GM18858 (cell line): ENCODE measurements at regions not wholly inside any gene's neighbourhood (a gene's known extent, or its start where the extent isn't known, plus 50 kb on each side); places are given as distances from the start of the nearest gene placed in this dataset.
"Not testable (repeated sequence)": the region's sequence is repeated elsewhere in the genome, so short reads cannot be mapped to it uniquely, and the experiment has no call there.

Experiments
- ATAC-seq: cut with Tn5 transposase; IDR thresholded peaks from one replicate; pipeline ENCODE4 v1.9.1; 2021; ENCODE audit not compliant: unreplicated experiment

DNA sequence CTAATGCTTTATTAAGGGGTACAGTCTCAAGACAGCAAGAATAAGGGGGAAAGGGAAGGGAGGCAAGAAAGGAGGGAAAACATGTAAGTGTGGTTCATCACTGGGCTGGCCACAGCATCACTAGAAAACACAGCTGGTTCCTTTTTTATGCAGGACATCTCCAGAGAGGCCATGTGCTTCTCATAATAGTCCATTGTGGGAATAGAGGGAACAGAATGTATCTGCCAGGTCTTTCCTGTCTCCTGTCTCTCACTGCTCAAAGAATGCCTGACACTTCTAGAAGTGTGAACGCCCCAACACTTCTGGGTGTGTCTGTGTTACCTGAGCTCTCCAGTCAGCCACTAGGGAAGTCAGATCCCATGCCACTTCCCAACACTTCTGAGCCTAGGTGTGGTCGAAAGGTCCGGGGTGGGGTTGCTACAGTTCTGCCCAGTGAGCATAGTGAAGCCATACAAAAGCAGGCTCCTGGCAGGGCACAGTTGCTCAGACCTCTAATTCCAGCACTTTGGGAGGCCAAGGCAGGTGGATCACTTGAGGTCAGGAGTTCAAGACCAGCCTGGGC is 255.6 kb upstream of the SLC30A5 start:
- no peak for ATAC-seq

DNA sequence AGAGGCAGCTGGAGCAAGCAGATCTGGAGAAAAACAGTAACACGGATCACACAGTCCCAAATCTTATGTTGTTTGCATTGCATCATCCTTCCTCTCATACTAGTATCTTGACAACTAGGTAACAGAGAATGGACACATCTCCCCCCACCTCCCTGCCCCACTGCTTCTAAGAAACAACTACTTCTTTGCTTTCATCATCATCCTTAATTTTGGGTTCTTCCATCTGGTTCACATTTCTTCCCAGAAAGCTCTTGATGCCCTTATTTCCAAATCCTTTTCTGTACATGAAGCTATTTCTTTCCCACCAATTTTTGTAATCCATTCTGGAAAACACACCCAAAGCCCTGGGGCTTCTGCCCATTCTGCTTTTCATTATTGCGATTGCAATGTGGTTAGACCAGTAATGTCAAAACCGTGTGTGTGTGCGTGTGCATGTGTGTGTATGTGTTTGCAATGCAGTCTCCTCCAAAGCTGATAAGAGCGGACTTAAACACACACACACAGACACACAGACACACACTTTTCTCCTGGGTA is 254.7 kb upstream of the SLC30A5 start:
- no peak for ATAC-seq

DNA sequence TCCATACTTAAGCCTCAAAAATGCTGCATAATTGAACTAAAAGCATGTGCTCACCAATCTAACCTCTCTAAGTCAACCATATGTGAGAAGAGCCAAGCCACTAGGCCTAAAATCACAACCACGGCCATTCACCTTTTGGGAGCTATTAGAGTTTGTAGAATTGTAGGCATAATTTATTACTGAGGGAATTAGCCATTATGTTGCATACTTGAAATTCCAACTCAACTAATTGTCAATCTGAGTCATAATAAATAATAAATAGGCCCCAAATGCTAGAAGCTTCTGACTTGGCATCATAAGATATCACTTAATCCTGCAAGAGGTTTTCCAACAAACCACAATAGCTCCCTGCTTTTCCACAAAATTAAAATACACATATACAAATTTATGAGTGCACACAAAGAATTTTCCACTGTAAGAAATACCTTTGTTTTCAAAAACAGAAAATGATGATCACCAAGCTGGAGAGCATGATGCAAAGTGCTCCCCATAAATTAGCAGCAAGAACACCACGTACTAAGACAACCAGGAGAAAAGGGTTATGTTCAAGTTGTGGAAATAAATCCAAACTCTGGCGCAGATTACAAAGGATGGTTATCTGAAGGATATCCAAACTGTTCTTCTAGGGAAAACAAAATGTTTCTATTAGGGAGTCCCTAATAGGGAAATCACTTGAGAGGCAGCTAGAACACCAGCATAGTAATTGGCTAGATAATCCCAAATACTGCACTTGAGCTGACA is 250.0 kb upstream of the SLC30A5 start:
- no peak for ATAC-seq

DNA sequence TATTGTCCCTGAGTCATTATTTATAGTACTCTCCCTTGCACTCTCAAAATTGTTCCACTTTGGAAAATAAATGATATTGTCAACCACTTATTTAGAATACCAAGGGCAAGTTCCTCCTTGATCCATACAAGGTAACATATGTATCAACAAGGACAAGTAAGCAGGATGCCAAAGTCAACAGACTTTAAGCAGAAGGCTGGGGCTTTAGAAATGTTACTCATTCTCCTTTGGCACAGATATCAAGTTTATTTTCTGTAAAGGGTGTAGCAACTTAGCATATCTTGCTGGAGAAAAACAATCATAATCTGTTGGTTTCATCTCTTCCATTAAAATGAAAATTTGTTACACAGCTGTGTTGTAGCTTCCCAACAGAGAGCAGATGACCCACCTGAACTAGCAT is 248.7 kb upstream of the SLC30A5 start:
- no peak for ATAC-seq

DNA sequence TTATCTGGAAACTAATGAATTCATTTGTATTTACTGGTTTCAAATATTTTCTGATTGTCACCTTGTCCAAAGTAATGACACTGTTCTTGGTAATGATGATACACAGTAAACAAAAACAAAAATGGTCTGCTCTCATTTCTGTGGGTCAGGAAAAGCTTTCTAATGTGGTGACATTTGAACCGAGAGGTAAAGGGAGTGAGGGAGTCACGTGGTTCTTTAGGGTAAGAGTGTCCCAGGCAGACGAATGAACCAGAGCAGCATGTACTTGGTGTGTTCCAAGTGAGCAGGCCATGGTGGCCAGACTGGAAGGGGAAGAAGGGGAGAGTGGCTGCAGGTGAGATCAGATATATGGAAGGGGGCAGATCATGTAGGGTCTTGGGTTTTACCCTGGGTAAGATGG is 247.0 kb upstream of the SLC30A5 start:
- ATAC-seq: no peak

DNA sequence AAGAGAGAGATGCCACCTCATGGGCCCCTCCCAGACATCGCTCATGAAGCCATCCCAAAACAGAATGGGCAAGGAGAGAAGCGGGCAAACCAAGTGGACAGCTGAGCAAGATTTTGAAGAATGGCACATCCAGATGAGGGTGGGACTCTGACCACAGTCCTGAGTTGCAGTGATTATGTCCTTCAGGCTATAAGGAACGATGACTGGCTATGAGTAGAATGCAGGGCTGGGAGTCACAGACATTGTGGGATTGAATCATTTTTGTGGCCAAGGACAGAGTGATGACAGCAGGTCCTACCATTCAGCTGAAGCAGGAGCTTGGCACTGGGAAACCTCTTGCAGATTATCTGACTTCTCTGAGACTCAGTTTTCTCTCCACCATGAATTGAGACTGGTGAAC is 245.7 kb upstream of the SLC30A5 start:
- ATAC-seq: no peak

DNA sequence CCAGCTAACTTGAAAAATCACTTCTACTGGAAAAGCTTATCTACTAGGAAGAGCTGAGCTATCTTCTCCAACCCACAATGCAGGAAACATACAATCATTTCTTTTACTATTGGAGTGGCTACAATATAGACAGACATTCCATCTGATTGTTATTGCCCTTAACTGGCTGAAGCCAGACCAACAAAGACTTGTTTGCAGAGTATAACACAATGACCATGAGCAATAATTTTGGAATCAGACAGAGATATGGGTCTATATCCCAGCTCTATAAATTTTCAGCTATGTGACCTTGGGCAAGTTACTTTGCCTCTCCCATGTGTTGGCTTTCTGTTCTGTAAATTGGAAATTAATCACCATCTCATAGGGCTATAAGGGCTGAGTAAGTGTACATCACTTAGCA is 244.7 kb upstream of the SLC30A5 start:
- ATAC-seq: no peak

DNA sequence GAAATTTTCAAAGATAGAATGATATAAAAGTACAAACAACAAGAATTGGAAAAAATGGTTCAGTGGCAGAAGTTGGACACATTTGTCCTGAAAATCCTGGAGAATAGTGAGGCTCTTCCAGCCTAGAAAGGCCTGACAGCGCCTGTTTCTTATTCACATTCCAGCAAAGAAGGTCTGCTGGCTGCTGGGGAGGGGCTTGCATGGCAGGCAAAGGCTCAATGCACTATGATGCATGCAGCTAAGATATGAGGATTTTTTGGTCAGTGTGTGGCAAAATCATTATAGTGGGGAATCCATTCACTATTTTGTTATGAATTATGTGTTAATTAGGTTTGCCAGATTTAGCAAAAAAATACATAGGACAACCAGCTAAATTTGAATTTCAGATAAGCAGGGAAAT is 243.9 kb upstream of the SLC30A5 start:
- ATAC-seq: no peak

DNA sequence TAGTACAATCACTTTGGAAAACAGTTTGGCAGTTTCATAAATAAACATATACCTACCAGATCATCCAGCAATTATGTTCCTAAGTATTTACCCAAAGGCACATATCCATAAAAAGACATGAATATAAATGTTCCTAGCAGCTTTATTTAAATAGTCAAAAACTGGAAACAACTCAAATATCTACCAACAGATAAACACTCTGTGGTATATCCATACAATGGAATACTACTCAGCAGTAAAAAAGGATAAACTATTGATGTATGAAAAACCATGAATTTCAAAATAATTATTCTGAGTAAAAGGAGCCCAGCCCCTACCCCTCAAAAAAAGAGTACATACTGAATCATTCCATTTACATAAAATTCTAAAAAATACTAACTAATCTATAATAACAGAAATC is 232.7 kb upstream of the SLC30A5 start:
- no peak for ATAC-seq

DNA sequence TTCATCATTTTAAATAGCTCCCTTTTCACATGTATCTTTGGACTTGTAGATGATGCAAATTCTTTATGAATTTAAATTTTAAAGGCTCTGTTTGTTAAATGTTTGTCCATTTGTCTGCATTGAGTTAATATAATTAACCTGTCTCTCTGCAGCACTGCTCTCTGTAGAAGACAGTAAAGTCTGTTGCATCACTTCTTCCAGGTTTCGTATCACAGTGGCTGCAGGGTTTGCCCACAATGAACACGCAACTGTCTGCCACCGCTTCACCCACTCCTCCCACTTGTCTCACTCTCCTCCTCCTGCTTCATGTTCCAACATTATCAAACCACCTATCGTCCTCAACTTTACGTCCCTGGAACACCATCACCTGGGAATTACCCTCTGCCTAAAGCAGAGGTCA is 231.3 kb upstream of the SLC30A5 start:
- ATAC-seq: no peak

DNA sequence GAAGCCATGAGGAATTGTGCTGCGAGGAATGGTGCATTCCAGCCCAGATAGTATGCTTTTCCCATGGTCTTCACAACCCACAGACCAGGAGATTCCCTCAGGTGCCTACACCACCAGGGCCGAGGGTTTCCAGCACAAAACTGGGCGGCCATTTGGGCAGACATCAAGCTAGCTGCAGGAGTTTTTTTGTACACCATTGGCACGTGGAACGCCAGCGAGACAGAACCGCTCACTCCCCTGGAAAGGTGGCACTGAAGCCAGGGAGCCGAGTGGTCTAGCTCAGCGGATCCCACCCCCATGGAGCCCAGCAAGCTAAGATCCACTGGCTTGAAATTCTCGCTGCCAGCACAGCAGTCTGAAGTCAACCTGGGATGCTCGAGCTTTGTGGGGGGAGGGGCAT is 228.6 kb upstream of the SLC30A5 start:
- ATAC-seq: not testable (repeated sequence)

DNA sequence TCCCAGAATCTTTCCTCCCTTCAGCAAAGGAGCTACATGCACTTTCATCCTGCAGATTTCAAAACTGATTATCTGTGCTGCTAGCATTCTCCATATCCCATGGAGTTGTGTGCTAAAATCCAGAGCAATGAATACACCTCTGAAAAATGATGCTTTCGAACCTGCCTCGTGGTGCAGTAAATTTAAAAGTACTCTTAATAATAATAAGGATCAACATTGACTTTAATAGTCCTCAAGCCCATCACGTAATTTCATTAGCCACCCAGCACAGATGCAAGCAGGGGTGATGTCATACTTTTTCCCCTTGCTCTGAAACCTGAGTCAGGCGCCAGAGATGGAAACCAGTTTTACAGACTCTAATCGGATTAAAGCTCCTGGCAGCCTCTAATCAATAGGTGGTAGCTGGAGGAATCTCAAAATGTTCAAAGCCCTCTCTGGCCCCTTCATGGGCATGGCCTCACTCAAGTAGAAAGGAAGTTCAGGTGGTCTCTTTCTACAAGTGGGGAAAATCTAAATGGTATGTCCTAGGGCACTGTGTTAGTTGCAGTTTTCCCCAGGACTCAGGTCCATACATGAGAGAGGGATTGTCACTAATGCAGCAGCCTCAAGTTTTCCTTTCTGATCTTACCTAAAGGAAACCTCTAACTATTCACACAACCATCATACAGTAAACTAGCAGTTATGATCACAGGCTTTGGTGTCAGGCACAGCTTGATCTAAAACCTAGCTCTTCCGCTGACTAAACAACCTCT is 221.6 kb upstream of the SLC30A5 start:
- no peak for ATAC-seq

DNA sequence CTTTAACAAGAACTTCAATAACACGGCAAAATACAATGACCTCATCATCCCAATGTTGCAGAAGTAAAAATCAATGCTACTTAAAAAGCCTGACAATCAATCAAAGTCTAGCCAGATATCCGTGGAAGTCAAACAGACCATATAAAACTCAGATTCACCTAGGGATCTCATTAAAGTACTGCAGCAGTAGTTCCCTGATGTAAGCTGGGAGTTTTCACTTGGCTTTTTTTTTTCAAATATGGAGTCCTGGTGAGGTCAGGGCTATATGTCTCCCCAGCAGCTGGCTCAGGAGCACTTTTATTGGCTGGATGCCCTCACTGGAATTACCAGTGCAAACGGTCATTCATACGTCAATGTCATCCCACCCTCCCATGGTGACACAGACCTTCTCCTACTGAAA is 220.6 kb upstream of the SLC30A5 start:
- no peak for ATAC-seq

DNA sequence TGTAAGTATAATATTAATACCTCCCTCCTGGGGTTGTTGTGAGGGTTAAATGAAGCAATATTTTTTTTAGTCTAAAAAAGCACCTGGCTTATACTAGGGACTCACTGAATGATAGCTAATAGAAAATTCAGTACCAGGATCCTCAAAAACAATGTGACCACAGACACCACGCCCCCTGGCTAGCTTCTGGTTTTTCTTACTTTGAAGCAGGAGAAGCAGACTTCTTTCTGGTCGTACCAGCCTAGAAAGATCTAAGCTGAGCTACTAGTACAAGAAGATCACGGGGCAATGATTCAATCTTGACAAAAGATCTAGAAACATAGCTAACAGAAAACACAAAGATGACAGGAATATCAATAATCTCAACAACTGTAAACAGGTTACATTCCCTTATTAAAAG is 218.5 kb upstream of the SLC30A5 start:
- ATAC-seq: no peak

DNA sequence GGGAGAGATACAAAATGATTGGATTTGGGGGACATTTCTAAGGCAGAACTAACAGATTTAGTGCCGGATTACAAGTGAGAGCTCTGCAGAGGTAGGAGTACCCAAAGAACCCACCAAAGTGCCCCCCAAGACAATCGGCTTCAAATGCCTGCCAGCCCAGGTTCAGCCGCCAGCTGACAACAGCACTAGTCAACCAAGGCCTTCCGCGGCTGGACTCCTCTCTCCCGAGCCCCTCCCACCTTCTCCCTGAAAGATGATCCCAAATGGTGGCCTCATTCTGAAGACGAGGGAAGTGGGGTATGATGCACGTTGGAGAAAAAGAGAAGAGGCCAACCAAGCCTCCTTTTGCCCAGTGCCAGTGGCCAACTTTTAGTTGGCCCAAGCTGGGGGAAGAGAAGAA is 210.4 kb upstream of the SLC30A5 start:
- ATAC-seq: no peak

DNA sequence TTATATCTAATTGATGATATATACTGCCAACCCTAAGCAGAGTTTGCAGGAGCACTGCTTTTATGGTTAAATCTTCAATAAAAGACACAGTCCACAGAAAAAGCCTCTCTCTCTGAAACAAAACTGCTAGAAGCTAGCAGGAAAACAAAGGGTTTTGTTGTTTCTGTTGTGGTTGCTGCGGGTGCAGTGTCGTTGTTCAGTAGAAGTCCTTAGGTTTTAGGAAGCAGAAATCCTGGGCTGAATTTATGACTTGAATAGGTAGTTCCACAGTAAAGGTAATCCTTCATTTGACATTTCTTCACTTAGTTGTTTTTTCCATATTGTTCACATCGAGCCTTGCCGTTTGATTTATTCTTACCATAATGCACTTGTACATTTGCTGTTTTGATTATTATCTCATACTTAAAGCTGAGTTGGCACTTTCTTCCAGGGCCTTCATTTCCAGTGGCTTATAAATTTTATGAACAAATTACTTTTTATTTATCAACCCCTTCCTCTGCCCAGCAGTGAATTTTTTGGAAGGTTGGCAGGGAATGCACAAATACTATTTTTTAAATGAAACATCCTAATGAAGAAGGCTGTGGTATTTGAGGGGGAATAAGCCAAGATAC is 209.6 kb upstream of the SLC30A5 start:
- ATAC-seq: no peak

DNA sequence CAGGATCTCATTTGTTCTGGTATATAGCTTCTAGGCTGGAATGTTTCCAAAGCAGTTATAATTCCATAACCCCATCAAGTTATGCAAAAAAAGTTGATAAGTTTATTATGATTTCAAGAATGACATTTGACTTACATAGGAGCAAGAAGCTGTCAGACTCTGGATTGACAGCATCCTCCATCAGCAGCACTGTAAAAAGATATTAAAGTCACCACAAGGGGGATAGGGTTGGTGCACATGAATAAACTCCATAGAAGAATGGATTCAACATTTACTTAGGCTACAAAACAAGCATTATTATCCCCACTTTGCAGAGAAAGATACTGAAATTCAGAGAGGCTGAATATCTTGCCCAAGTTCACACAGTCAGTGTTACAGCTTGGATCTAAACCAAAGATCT is 208.9 kb upstream of the SLC30A5 start:
- no peak for ATAC-seq

DNA sequence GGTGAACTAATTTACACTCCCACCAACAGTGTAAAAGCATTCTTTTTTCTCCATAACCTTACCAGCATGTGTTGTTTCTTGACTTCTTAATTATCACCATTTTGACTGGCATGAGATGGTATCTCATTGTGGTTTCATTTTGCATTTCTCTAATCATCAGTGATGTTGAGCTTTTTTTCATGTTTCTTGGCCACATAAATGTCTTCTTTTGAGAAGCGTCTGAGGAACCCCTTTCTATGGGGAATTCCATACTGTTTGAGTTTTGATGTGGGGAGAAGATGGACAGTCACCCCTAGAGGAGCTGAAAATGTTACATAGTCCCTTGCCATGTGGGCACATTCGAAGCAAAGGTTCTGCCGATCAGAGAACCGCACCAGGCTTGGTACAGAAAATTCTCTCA is 207.0 kb upstream of the SLC30A5 start:
- ATAC-seq: no peak

DNA sequence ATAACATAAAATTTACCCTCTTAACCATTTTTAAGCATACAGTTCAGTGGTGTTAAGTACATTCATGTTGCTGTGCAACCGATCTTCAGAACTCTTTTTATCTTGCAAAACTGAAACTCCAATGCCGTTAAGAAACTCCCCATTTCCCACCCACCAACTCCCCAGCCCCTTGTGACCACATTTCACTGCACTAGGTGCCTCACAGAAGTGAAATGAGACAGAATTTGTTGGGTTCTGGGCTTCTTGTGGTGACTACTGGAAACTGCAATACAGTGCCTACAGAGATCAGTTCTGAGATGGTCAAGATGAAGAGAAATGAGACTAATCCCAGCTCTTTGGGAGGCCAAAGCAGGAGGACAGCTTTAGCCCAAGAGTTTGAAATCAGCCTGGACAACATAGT is 202.1 kb upstream of the SLC30A5 start:
- peak; percentile 78 for ATAC-seq

DNA sequence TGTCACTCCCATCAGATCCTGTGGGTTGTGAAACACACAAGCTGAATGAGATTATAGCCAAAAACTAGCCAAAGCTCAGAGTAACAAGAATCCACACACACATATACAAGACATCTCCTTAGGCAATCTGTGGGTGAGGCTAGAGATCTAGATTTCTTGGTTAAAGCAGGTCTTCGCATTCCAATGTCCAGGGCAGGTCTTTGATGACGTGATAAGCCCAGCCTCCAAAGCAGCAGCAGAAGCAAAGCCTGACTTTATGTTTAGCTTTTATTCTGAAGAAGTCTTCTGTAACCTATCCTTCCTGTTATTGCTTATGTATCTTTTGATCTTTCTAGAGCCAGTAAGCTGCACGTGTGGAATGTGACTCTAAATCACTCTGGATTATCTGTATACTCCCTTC is 199.1 kb upstream of the SLC30A5 start:
- ATAC-seq: no peak

DNA sequence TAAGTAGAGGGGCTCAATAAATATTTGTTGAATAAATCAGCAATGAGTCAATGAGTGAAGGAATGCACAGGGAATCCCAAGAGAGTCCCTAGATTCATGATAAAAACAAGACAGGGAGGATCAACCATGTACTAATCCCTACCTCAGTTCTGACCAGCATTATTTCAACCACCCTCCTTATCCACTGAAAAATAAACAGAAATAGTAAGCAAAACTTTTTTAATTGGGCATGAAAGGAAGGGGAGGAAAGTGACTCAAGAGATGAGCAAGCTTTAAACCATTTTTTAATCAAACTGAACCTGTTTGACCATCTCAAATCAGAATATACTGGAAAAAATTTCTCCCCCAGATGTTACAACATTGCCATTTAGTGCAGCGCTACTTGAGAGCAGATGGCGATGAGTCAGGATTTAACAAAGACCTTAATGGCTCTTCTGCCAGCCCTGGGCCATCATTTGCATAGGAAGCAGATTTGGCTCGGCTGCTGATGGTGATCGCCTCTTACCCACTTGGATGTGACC is 194.8 kb upstream of the SLC30A5 start:
- no peak for ATAC-seq
